GM18499 (cell line): ENCODE measurements at regions not wholly inside any gene's neighbourhood (a gene's known extent, or its start where the extent isn't known, plus 50 kb on each side); places are given as distances from the start of the nearest gene placed in this dataset.

Source experiments
- ATAC-seq: cut with Tn5 transposase; IDR thresholded peaks from one replicate; pipeline ENCODE4 v1.9.1; 2021; ENCODE audit warnings: moderate number of reproducible peaks; ENCODE audit not compliant: insufficient read depth, unreplicated experiment

DNA sequence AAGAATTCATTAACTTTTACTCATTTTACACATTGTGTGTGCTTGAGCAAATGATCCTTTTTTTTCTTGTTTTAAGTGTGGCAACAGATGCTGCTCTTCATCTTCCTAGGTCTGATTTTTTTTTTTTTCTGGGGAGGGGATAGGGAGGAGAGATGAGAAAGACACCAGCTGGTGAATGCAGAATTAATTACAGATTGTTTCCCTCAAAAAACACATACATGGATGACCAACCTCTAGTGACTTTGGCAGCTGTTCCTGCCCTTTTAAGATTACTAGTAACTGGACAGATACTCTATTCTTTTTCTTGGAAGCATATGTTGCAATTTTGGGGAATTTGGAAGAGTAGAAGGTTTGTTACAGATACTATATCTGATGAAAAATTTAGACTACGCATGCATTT is 103.6 kb upstream of the MYO16 start:
- no peak for ATAC-seq

- ATAC-seq: no peak
Measured at GRCh38 chr13:108526286-108526685, 103.1 kb upstream of the MYO16 start.

- no peak for ATAC-seq
Measured at GRCh38 chr13:108527844-108528243, 101.6 kb upstream of the MYO16 start.

- no peak for ATAC-seq
Measured at GRCh38 chr13:108528303-108528702, 101.1 kb upstream of the MYO16 start.

GRCh38 chr13:108533842-108534241 is 95.6 kb upstream of the MYO16 start:
- ATAC-seq: no peak

- ATAC-seq: no peak
Measured at GRCh38 chr13:108534728-108535127, 94.7 kb upstream of the MYO16 start.

DNA sequence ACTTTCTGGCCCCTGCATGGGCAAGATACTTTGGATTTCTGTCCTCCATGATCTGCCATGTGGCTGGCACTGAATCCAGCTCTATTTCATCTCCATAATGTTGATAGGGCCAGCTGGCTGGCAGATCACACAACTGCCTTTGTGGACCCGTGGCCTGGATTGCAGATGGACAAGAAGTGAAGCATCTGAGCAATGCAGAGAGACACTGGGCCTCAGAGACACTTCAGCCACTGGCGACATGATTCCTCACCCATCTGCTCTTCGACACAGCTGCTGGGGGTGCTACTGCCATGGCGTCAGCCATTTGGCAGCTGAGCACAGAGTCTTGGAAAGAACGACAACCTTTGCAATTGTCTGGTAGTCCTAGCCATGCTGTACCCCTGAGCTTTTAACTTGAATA is 79.5 kb upstream of the MYO16 start:
- no peak for ATAC-seq

GRCh38 chr13:108551674-108552073 is 77.7 kb upstream of the MYO16 start:
- no peak for ATAC-seq

DNA sequence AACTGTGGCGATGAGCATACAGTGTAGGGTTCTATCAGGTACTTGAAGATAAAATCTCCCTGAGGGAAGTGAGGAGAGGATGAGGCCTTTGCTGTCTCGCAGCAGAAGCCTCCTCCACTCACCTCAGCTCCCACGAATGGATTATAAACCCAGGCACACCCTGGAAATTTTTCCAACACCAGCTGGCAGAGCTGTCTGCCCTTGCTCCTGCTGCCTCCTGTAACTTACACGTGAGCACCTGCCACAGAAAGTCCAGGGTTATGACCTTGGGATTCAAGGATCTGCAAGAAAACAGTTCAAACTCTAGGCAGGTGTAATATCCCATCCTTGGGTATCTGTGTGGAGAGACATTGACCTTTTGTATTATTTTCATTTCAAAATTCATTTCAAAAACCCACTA is 70.9 kb upstream of the MYO16 start:
- ATAC-seq: no peak

DNA sequence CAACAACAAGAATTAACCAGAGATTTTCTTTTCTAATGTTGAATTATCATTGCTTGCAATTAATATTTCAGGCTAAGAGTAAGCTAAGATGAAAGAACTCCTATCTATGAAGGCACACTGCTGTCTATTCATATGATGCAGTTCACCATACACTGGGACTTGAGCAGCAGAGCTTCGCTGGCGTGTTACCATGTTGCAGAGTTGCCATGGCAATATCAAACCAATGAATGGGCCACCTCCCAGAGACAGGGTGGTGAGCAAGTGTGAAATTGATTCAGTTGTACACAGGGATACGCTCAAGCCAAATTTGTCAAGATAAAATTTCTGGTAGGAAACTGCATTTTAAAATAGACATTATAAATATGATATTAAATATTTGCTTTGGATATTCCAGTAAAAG is 69.3 kb upstream of the MYO16 start:
- ATAC-seq: no peak

DNA sequence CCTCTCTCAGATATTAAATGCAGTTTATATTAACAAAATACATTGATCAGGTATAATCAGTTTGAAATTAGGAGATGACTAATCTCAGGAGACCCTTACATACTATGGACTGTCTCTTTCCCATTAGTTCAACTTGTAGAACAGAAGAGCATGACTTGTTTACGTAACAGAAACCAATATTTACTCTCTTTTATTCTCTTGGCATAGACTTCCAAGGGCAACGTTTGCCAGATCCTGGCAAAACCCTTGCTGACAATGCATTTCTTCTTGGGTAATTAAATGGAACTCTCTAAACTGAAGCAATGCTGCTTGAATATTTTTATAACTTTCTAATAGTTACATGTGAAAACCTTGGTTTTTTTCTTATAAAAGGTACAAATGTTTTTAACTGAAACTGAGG is 68.3 kb upstream of the MYO16 start:
- no peak for ATAC-seq

GRCh38 chr13:108566413-108567170 is 62.8 kb upstream of the MYO16 start:
- ATAC-seq: no peak

GRCh38 chr13:108572782-108573211 is 56.6 kb upstream of the MYO16 start:
- no peak for ATAC-seq

GRCh38 chr13:108573455-108573854 is 56.0 kb upstream of the MYO16 start:
- ATAC-seq: no peak

GRCh38 chr13:108574856-108575255 is 54.6 kb upstream of the MYO16 start:
- no peak for ATAC-seq

GRCh38 chr13:108575430-108575829 is 54.0 kb upstream of the MYO16 start:
- no peak for ATAC-seq
